Activated CD4-positive, alpha-beta T cell treated with anti-CD3 and anti-CD28 coated beads for 36 hours (primary cell): ENCODE measurements at regions not wholly inside any gene's neighbourhood (a gene's known extent, or its start where the extent isn't known, plus 50 kb on each side); places are given as distances from the start of the nearest gene placed in this dataset.
"Not testable (repeated sequence)": the region's sequence is repeated elsewhere in the genome, so short reads cannot be mapped to it uniquely, and the experiment has no call there.

Source experiments
- ATAC-seq: fragments of 200-7000 bp; cut with Tn5 transposase; one replicate; pipeline ENCODE4 v1.10.0; 2021; ENCODE audit warnings: mild to moderate bottlenecking, moderate library complexity
- CTCF ChIA-PET: fragments of 350-600 bp; sonication (Branson Sonifier 250); formaldehyde crosslinking; loops from one replicate; lab custom pipeline; 2021; ENCODE audit warnings: antibody characterized with exemption; lab: Charles Lee
- POLR2A ChIA-PET: fragments of 350-600 bp; sonication (Branson Sonifier 250); formaldehyde crosslinking; loops from one replicate; lab custom pipeline; 2021; ENCODE audit warnings: antibody characterized with exemption, inconsistent platforms; lab: Charles Lee
- DNase-seq: peaks from one replicate; pipeline ENCODE4 v3.0.0-alpha.2; 2020
- H3K27ac Mint-ChIP-seq: one replicate; pipeline ENCODE4 v1.8.0; 2021; ENCODE audit warnings: mixed read lengths
- H3K27me3 Mint-ChIP-seq: one replicate; pipeline ENCODE4 v1.8.0; 2021; ENCODE audit warnings: mixed read lengths
- H3K36me3 Mint-ChIP-seq: one replicate; pipeline ENCODE4 v1.8.0; 2021; ENCODE audit warnings: low read depth, mixed read lengths
- H3K4me1 Mint-ChIP-seq: one replicate; pipeline ENCODE4 v1.8.0; 2021; ENCODE audit warnings: mixed read lengths
- H3K4me3 Mint-ChIP-seq: one replicate; pipeline ENCODE4 v1.8.0; 2021; ENCODE audit warnings: mild to moderate bottlenecking, moderate library complexity, mixed read lengths
- H3K9me3 Mint-ChIP-seq: one replicate; pipeline ENCODE4 v1.8.0; 2021; ENCODE audit warnings: low read depth, mixed read lengths
- intact Hi-C, 2 experiments: fragments of 100-400 bp; cut with DNase I in 1 of 2; cut with micrococcal nuclease in 1 of 2; formaldehyde crosslinking; loops; one replicate each; pipeline versions ENCODE4 v1.14.2 to v1.15.1; 2022 to 2024; cut with DNase I, micrococcal nuclease

DNA sequence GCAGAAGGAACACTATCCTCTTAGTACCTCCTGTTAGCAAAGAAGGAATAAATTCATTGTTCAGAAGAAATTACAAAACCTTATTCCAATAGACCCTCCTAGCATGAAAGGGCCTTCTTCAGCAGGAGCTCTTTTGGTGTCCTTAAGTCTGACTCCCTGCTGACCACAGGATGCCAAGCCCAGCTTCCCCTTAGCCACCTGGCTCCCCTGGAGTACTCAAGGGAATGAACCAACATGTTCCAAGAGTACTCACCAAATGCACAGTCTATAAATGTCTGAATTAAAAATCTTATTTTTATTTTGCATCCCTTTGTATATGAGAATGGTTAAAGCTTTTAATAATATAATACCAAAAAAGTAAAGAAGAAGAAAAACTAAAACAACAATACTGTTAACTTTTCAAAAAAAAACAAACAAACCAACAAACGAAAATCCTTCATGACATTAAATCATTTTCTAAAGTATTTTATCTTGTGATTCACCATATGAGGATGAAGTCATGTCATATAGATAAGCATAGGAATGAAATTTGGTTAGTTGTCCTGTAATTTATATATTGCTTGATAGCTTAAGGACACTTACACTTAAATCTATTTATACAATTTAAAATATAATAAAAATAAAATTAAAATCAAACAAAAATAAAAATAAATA lies 1355.1 kb downstream of the HACE1 start:
- DNase-seq (no peak), ATAC-seq (no peak)
- Mint-ChIP-seq H3K4me3 (no peak overlapping the region), H3K27ac (no peak overlapping the region), H3K4me1 (no peaks in the 10 kb centered on the region), H3K9me3 (no peaks in the 10 kb centered on the region), H3K27me3 (no peaks in the 10 kb centered on the region), H3K36me3 (no peaks in the 10 kb centered on the region)
- intact Hi-C loops: no loop called here
- POLR2A ChIA-PET: no interaction called here
- CTCF ChIA-PET: no interaction called here

DNA sequence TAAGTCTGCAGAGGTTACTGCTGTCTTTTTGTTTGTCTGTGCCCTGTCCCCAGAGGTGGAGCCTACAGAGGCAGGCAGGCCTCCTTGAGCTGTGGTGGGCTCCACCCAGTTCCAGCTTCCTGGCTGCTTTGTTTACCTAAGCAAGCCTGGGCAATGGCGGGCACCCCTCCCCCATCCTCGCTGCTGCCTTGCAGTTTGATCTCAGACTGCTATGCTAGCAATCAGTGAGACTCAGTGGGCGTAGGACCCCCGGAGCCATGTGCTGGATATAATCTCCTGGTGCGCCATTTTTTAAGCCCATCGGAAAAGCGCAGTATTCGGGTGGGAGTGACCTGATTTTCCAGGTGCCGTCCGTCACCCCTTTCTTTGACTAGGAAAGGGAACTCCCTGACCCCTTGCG lies 1363.1 kb downstream of the HACE1 start:
- H3K36me3 Mint-ChIP-seq, H3K4me3 Mint-ChIP-seq, POLR2A ChIA-PET, ATAC-seq, H3K9me3 Mint-ChIP-seq, H3K27me3 Mint-ChIP-seq, H3K4me1 Mint-ChIP-seq, CTCF ChIA-PET, DNase-seq, H3K27ac Mint-ChIP-seq, intact Hi-C loops: not testable (repeated sequence)

DNA sequence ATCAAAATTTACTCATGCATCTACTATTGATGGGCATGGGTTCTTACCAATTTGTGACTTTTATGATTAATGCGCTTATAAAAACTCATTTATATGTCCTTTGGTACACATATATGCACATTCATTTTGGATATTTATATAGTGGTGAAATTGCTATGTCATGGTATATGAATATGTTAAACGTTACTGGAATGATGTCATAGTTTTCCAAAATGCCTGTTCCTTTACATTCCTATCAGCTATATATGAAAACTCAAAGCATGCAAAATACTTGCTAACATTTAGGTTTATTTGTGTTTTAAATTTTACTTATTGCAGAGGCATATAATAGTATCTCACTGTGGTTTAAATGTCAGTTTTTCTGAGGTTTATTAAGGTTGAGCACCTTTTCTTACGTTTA lies 1403.1 kb downstream of the HACE1 start:
- no peaks in the 10 kb centered on the region for H3K36me3 Mint-ChIP-seq
- no peak overlapping the region for H3K4me3 Mint-ChIP-seq
- H3K9me3 Mint-ChIP-seq: no peaks in the 10 kb centered on the region
- DNase-seq (no peak), ATAC-seq (no peak)
- ChIA-PET POLR2A (no interaction called here), CTCF (no interaction called here)
- H3K27ac Mint-ChIP-seq: no peak overlapping the region
- H3K4me1 Mint-ChIP-seq: no peaks in the 10 kb centered on the region
- intact Hi-C loops: no loop called here
- no peaks in the 10 kb centered on the region for H3K27me3 Mint-ChIP-seq

DNA sequence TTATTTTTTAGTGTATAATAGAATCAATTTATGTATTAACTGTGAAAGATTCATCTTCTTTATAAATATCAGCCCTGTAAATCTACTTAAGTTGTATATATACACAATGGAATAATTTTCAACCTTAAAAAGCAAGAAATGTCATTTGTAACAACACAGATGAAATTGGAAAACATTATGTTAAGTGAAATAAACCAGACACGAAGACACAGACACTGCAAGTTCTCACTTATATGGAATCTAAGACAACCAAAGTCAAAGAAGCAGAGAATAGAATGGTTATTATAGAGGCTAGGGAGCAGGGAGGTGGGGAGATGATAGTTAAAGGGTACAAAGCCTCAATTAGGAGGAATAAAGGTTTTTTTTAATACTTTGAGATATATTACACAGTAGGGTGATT lies 1404.4 kb downstream of the HACE1 start:
- CTCF ChIA-PET: no interaction called here
- Mint-ChIP-seq H3K4me1 (no peaks in the 10 kb centered on the region), H3K36me3 (no peaks in the 10 kb centered on the region), H3K9me3 (no peaks in the 10 kb centered on the region), H3K27me3 (no peaks in the 10 kb centered on the region), H3K27ac (no peak overlapping the region), H3K4me3 (no peak overlapping the region)
- ATAC-seq (no peak), DNase-seq (no peak)
- intact Hi-C loops: no loop called here
- POLR2A ChIA-PET: no interaction called here

DNA sequence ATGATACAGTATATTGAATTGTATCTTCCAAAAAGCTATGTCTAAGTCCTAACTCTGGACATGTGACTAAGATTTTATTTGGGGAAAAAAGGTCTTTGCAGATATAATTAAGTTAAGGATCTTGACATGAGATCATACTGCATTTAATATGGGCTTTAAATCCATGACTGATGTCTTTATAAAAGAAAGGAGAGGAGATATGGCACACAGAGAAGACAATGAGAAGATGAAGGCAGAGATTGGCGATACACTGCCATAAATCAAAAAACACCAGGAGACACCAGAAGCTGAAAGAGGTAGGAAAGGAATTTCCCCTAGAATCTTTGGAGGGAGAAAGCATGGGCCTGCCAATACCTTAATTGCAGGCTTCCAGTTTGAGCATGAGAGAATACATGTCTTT lies 1450.2 kb downstream of the HACE1 start:
- no peak overlapping the region for H3K4me3 Mint-ChIP-seq
- H3K36me3 Mint-ChIP-seq: no peaks in the 10 kb centered on the region
- ChIA-PET POLR2A (no interaction called here), CTCF (no interaction called here)
- intact Hi-C loops: no loop called here
- ATAC-seq (no peak), DNase-seq (no peak)
- no peaks in the 10 kb centered on the region for H3K4me1 Mint-ChIP-seq
- H3K27me3 Mint-ChIP-seq: no peaks in the 10 kb centered on the region
- H3K27ac Mint-ChIP-seq: no peak overlapping the region
- peaks cover 2% of the 10 kb centered on the region for H3K9me3 Mint-ChIP-seq

DNA sequence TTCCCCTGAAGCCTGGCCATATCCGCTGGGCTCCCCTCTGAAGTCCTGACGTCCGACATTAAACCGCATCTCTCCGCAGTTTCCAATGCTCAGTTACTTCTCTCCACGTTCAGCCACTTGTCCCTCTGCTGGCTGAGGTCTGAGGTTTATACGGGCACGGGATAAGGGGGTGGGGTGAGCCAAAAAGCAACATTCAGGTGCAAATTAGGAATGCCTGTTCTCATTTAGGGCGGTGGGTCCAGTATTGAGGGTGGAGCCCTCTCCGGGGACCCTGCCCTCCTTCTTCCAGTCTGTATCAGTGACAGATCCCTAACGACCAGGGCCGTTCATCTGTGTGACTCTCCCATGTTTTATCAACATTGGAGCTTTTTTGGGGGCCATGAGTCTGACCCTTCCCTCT lies 1454.4 kb downstream of the HACE1 start:
- intact Hi-C loops: no loop called here
- H3K4me3 Mint-ChIP-seq: no peak overlapping the region
- H3K4me1 Mint-ChIP-seq: no peaks in the 10 kb centered on the region
- H3K36me3 Mint-ChIP-seq: no peaks in the 10 kb centered on the region
- no peak overlapping the region for H3K27ac Mint-ChIP-seq
- CTCF ChIA-PET: no interaction called here
- no peak for DNase-seq
- ATAC-seq: no peak
- H3K27me3 Mint-ChIP-seq: no peaks in the 10 kb centered on the region
- POLR2A ChIA-PET: no interaction called here
- peaks cover 10% of the 10 kb centered on the region for H3K9me3 Mint-ChIP-seq

DNA sequence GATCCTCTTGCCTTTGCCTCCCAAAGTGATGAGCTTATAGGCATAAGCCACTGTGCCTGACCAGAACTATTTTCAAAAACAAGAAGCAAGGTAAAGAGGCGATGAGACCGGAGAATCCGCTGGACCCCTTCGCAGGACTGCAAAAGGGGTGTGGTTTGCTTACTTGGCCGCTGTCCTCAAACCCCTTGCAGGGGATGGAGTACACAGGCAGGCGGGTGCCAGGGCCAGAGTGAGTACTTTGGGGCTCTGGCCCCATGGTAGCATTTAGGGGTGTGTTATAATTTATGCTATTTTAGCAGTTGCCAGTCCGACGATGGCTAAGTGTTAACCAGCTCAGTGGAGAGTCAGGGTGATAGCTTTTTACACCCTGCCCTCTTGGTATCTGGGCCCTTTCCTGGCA lies 1454.9 kb downstream of the HACE1 start:
- intact Hi-C loops: no loop called here
- POLR2A ChIA-PET: no interaction called here
- Mint-ChIP-seq H3K9me3 (peaks cover 10% of the 10 kb centered on the region), H3K4me1 (no peaks in the 10 kb centered on the region), H3K27ac (no peak overlapping the region), H3K27me3 (no peaks in the 10 kb centered on the region), H3K36me3 (no peaks in the 10 kb centered on the region), H3K4me3 (no peak overlapping the region)
- DNase-seq (no peak), ATAC-seq (no peak)
- CTCF ChIA-PET: no interaction called here

DNA sequence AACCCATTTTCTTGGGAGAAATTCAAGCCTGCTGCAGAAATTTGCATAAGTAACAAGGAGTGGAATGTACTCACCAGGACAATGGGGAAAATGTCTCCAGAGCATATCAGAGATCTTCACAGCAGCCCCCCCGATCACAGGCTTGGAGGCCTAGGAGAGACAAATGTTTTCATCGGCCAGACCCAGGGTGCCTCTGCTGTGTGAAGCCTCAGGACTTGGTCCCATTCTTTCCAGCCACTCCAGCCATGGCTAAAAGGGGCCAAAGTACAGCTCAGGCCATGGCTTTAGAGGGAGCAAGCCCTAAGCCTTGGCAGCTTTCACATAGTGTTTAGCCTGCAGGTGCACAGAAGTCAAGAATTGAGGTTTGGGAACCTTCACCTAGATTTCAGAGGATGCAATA lies 1463.0 kb downstream of the HACE1 start:
- Mint-ChIP-seq H3K4me1 (no peaks in the 10 kb centered on the region), H3K9me3 (peaks cover 5% of the 10 kb centered on the region), H3K27me3 (no peaks in the 10 kb centered on the region), H3K27ac (no peak overlapping the region), H3K36me3 (no peaks in the 10 kb centered on the region), H3K4me3 (no peak overlapping the region)
- CTCF ChIA-PET: no interaction called here
- DNase-seq (no peak), ATAC-seq (no peak)
- POLR2A ChIA-PET: no interaction called here
- intact Hi-C loops: loop anchor here in 1 of 2 experiments (10.0 kb wide), 1 partner anchor 1652 kb away; no protein-coding TSS in a partner anchor

DNA sequence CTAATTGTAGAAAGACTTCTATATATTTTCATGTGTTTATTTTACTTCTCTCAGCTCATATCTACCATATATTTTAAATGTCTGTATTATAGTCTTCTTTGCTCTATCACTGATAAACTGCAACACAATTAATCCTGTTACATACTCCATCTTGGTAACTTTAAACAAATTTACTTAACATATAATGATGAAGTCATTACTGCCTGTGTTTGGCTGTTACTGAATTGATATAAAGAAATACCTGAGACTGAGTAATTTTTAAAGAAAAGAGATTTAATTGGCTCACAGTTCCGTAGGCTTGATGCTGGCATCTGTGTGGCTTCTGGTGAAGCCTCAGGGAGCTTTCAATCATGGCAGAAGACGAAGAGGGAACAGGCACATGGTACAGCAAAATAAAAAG lies 1480.4 kb downstream of the HACE1 start:
- ATAC-seq (no peak), DNase-seq (no peak)
- intact Hi-C loops: no loop called here
- H3K4me1 Mint-ChIP-seq: no peaks in the 10 kb centered on the region
- POLR2A ChIA-PET: no interaction called here
- no peaks in the 10 kb centered on the region for H3K9me3 Mint-ChIP-seq
- no peak overlapping the region for H3K27ac Mint-ChIP-seq
- H3K36me3 Mint-ChIP-seq: no peaks in the 10 kb centered on the region
- CTCF ChIA-PET: no interaction called here
- no peak overlapping the region for H3K4me3 Mint-ChIP-seq
- H3K27me3 Mint-ChIP-seq: no peaks in the 10 kb centered on the region

DNA sequence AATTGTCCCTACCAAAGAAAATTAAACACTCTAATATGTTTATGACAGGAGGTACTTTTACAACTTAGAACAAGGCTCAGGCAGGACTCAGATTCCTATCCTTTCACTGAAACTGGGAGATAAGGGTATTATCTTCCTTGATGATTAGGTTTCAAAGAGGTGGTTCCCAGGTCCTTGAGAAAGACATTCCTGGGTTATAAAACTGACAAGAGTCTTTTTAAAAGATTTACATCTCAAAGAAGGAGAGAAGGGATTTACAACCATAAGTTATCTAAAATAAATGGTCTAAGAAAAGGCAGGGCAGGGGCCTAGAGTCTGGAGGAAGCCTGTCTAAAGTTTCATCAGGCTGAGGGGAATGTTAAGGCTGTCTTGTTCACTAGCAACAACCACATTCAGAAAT lies 1492.5 kb downstream of the HACE1 start:
- intact Hi-C loops: no loop called here
- CTCF ChIA-PET: no interaction called here
- no peaks in the 10 kb centered on the region for H3K4me1 Mint-ChIP-seq

DNA sequence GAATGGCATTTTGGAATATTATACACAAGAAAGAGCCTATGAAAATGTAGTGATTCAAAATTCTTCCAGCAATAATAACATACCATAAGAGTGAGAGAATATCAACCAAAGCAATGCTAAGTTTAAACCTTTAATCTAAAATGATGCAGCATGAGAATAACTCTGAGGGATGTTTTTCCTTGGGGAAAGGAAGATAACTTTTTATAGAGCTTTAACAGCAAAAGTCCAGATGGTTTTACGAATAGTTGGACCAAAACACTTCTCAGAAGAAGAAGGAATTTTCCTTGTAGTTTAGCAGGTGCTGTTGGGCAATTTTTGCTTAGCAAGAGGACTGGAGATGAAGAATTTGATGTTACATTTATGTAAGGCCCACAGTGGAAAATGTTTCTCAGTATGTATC lies 1503.2 kb downstream of the HACE1 start:
- intact Hi-C loops: no loop called here
- no peaks in the 10 kb centered on the region for H3K27me3 Mint-ChIP-seq
- ChIA-PET CTCF (no interaction called here), POLR2A (no interaction called here)
- H3K4me3 Mint-ChIP-seq: no peak overlapping the region
- H3K4me1 Mint-ChIP-seq: no peaks in the 10 kb centered on the region
- ATAC-seq (no peak), DNase-seq (no peak)
- no peak overlapping the region for H3K27ac Mint-ChIP-seq
- no peaks in the 10 kb centered on the region for H3K9me3 Mint-ChIP-seq
- no peaks in the 10 kb centered on the region for H3K36me3 Mint-ChIP-seq

More for the DNA sequence above, 1492.5 kb downstream of the HACE1 start:
- no peak overlapping the region for H3K27ac Mint-ChIP-seq
- no peaks in the 10 kb centered on the region for H3K36me3 Mint-ChIP-seq
- ATAC-seq (no peak), DNase-seq (no peak)
- no peaks in the 10 kb centered on the region for H3K27me3 Mint-ChIP-seq
- H3K4me3 Mint-ChIP-seq: no peak overlapping the region
- POLR2A ChIA-PET: no interaction called here
- peaks cover 13% of the 10 kb centered on the region for H3K9me3 Mint-ChIP-seq

DNA sequence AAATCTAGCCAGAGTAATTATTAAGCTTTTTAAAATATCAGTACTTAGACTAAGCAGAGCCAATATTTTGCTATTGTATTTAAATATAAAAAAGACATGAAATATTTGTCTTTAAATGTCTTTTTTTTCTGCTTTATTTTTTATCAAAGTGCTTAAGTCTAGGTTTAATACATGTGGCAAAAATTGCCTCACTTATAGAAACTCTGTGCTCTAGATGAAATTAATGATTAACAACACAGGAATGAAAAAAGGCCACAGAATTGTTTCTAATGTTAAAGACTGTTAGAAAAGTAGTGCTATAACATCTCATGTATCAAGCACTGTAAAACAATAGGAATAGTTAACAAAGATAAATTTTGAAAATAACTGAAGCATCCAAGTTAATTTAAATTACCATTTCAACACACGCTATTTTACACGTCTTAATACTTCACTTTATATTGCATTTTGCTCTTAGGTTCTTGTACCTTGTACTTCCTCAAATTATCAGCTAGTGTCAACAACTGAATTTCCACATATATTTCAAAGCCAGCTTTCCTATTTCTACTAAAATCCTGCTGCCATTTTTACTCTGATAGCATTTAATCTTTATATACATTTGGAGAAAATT lies 1515.1 kb downstream of the HACE1 start:
- ATAC-seq: no peak
- intact Hi-C loops: no loop called here
- no peaks in the 10 kb centered on the region for H3K36me3 Mint-ChIP-seq
- H3K27ac Mint-ChIP-seq: no peak overlapping the region
- POLR2A ChIA-PET: no interaction called here
- no peaks in the 10 kb centered on the region for H3K9me3 Mint-ChIP-seq
- CTCF ChIA-PET: no interaction called here
- H3K4me3 Mint-ChIP-seq: no peak overlapping the region
- DNase-seq: no peak
- H3K27me3 Mint-ChIP-seq: no peaks in the 10 kb centered on the region
- H3K4me1 Mint-ChIP-seq: no peaks in the 10 kb centered on the region
